SK-N-SH (cell line): ENCODE measurements at regions not wholly inside any gene's neighbourhood (a gene's known extent, or its start where the extent isn't known, plus 50 kb on each side); places are given as distances from the start of the nearest gene placed in this dataset.

Experiments used
- ELF1 ChIP-seq: IDR thresholded peaks from 2 replicates; pipeline ENCODE4 v1.4.0; 2012
- EZH2phosphoT487 ChIP-seq: fragments of 200-600 bp; sonication (generic); IDR thresholded peaks from 2 replicates; pipeline ENCODE4 v1.6.1; 2017; ENCODE audit warnings: low read depth, mixed run types, mild to moderate bottlenecking, antibody characterized with exemption, moderate library complexity, borderline replicate concordance
- FOSL2 ChIP-seq: IDR thresholded peaks from 2 replicates; pipeline ENCODE4 v1.4.0; 2012; ENCODE audit warnings: low read depth, mild to moderate bottlenecking, moderate library complexity, borderline replicate concordance
- FOXJ3 ChIP-seq: sonication (generic); formaldehyde crosslinking; IDR thresholded peaks from 2 replicates; pipeline ENCODE4 v1.5.1; 2020; ENCODE audit warnings: mild to moderate bottlenecking, missing genetic modification reagents
- JUND ChIP-seq: IDR thresholded peaks from 2 replicates; pipeline ENCODE4 v1.4.0; 2012
- POLR2AphosphoS5 ChIP-seq: IDR thresholded peaks from 2 replicates; pipeline ENCODE4 v1.6.1; 2012; ENCODE audit warnings: low read depth, low read length
- USF1 ChIP-seq: IDR thresholded peaks from 2 replicates; pipeline ENCODE4 v1.4.0; 2012; ENCODE audit warnings: low read depth, borderline replicate concordance
- TF ChIP-seq, protein P1 (sequence below): fragments of 200-600 bp; sonication (generic); IDR thresholded peaks from 2 replicates; pipeline ENCODE4 v1.6.1; 2017; ENCODE audit warnings: antibody characterized with exemption, mild to moderate bottlenecking, moderate library complexity
- TF ChIP-seq, protein P2 (sequence below): fragments of 150-350 bp; IDR thresholded peaks from 2 replicates; pipeline ENCODE4 v1.6.1; 2017; ENCODE audit warnings: antibody characterized with exemption, low read length, low read depth, borderline replicate concordance
- TF ChIP-seq, protein P3 (sequence below): fragments of 150-350 bp; IDR thresholded peaks from 2 replicates; pipeline ENCODE4 v1.6.1; 2016; ENCODE audit warnings: mild to moderate bottlenecking, low read depth, low read length

DNA sequence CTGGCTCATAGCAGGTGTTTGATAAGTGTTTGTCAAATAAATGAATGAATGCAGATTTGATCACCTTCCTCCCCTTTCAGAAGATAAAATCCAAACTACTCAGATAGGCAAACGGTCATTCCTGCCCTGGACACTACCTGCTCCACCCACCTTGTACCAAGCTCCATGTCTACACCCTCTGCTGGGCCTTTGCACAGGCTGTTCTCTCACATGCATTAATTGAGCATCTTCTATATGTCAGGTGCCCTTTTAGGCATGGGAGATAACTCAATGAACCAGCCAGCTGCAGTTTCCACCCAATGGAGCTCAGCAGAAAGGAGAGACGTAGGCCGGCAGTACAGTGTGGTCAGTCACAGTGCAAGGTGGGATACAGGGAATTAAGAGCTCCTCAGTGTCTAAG, 102.3 kb upstream of the CPEB4 start:
- TF ChIP-seq EZH2phosphoT487 (no peak), USF1 (no peak), JUND (no peak), POLR2AphosphoS5 (no peak), FOXJ3 (no peak), ELF1 (no peak), FOSL2 (no peak)
- TF ChIP-seq, protein P1, sequence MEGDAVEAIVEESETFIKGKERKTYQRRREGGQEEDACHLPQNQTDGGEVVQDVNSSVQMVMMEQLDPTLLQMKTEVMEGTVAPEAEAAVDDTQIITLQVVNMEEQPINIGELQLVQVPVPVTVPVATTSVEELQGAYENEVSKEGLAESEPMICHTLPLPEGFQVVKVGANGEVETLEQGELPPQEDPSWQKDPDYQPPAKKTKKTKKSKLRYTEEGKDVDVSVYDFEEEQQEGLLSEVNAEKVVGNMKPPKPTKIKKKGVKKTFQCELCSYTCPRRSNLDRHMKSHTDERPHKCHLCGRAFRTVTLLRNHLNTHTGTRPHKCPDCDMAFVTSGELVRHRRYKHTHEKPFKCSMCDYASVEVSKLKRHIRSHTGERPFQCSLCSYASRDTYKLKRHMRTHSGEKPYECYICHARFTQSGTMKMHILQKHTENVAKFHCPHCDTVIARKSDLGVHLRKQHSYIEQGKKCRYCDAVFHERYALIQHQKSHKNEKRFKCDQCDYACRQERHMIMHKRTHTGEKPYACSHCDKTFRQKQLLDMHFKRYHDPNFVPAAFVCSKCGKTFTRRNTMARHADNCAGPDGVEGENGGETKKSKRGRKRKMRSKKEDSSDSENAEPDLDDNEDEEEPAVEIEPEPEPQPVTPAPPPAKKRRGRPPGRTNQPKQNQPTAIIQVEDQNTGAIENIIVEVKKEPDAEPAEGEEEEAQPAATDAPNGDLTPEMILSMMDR = no peak
- TF ChIP-seq, protein P2, sequence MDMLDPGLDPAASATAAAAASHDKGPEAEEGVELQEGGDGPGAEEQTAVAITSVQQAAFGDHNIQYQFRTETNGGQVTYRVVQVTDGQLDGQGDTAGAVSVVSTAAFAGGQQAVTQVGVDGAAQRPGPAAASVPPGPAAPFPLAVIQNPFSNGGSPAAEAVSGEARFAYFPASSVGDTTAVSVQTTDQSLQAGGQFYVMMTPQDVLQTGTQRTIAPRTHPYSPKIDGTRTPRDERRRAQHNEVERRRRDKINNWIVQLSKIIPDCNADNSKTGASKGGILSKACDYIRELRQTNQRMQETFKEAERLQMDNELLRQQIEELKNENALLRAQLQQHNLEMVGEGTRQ = no peak
- TF ChIP-seq, protein P3, sequence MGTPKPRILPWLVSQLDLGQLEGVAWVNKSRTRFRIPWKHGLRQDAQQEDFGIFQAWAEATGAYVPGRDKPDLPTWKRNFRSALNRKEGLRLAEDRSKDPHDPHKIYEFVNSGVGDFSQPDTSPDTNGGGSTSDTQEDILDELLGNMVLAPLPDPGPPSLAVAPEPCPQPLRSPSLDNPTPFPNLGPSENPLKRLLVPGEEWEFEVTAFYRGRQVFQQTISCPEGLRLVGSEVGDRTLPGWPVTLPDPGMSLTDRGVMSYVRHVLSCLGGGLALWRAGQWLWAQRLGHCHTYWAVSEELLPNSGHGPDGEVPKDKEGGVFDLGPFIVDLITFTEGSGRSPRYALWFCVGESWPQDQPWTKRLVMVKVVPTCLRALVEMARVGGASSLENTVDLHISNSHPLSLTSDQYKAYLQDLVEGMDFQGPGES = no peak
